Tibial nerve (tissue), 3 donors: ENCODE measurements at regions not wholly inside any gene's neighbourhood (a gene's known extent, or its start where the extent isn't known, plus 50 kb on each side); places are given as distances from the start of the nearest gene placed in this dataset.

Source experiments
- POLR2A ChIP-seq, 2 donors: fragments of 450-650 bp; IDR thresholded peaks; one replicate each; pipeline ENCODE4 v1.6.1; 2017; ENCODE audit warnings: antibody characterized with exemption in 2 of 2, mild to moderate bottlenecking in 2 of 2, moderate library complexity in 2 of 2
- TF ChIP-seq, protein P1 (sequence below), 5 experiments: fragments of 200-600 bp in 3 of 5; fragments of 450-650 bp in 2 of 5; sonication (generic) in 3 of 5; IDR thresholded peaks; one replicate each; pipeline ENCODE4 v1.5.1; 2016 to 2019; ENCODE audit warnings: antibody characterized with exemption in 5 of 5, mild to moderate bottlenecking in 3 of 5, moderate library complexity in 2 of 5

DNA sequence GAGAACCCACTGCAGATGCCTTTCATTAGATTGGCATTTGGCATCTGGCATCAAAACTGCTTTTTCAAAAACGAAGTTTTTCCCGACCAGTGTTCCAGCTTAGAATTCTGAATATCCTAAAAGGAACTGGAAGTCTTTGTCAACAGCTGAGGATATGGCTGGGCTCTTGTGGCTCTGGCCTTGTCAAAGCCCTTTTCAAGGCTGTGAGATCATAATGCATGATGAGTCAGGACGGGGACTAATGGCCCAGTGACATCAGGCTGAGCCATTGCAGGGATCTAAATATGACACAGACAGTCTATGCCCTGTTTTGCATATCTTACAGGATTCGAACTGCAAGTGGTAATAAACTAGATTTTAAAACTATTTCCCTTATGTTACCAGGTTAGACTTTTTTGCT is 306.4 kb downstream of the PTTG2 start:
- TF ChIP-seq, protein P1, sequence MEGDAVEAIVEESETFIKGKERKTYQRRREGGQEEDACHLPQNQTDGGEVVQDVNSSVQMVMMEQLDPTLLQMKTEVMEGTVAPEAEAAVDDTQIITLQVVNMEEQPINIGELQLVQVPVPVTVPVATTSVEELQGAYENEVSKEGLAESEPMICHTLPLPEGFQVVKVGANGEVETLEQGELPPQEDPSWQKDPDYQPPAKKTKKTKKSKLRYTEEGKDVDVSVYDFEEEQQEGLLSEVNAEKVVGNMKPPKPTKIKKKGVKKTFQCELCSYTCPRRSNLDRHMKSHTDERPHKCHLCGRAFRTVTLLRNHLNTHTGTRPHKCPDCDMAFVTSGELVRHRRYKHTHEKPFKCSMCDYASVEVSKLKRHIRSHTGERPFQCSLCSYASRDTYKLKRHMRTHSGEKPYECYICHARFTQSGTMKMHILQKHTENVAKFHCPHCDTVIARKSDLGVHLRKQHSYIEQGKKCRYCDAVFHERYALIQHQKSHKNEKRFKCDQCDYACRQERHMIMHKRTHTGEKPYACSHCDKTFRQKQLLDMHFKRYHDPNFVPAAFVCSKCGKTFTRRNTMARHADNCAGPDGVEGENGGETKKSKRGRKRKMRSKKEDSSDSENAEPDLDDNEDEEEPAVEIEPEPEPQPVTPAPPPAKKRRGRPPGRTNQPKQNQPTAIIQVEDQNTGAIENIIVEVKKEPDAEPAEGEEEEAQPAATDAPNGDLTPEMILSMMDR (IDR thresholded peaks at IDR 0.05) = no peak
- TF ChIP-seq POLR2A (IDR thresholded peaks at IDR 0.05) = no peak
